ENCODE measurements at regions not wholly inside any gene's neighbourhood (a gene's known extent, or its start where the extent isn't known, plus 50 kb on each side); places are given as distances from the start of the nearest gene placed in this dataset.

GRCh38 chr4:183848805-183849204, 56.3 kb upstream of the STOX2 start:
- H3K4me1 Mint-ChIP-seq, result peaks cover 8% of the 10 kb centered on the region
- peaks cover 32% of the 10 kb centered on the region for H3K27me3 Mint-ChIP-seq (ENCODE audit: low read depth, poor library complexity)
- peaks cover 3% of the 10 kb centered on the region for H3K36me3 Mint-ChIP-seq (ENCODE audit: low read depth)
- no peak for TF ChIP-seq CTCF (IDR thresholded peaks at IDR 0.05)
- H3K9me3 Mint-ChIP-seq, result peaks cover 37% of the 10 kb centered on the region
- no peak overlapping the region for H3K4me3 Mint-ChIP-seq
- peak overlapping the region; percentile 19 for H3K27ac Mint-ChIP-seq
- DNase-seq, result no peak

DNA sequence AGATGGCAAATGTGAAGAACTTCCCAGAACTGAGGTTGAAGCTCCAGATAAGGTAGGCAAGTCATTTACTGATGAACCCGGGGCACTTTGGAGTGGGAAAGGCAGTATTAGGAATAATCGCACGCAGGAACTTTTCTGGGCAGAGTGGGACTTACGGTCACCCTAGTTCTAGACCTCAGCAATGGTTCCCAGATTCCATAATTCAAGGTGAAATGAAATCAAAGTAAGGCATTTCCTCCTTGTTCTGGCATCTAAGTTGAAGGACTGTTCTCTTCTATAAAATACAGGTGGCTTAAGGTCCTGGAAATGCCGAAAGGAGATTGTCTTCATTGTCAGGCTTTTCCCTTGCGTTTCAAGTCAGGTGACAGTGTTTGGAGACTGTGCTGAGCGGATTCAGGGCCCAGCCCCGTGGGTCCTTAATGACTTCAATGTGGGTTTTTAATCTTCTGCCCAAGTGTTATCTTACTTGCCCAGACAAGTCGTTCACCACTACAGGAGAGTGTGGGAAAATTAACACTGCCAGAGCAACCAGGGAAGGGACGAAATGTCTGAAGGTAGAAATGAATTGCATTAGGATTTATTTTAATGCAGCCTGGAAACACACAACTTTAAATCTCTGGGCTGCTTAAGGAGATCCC, 52.1 kb upstream of the STOX2 start:
- Mint-ChIP-seq H3K9me3 (peaks cover 17% of the 10 kb centered on the region), H3K4me1 (peaks cover 24% of the 10 kb centered on the region), H3K36me3 (ENCODE audit: low read depth) (peaks cover 4% of the 10 kb centered on the region), H3K27me3 (ENCODE audit: low read depth, poor library complexity) (peaks cover 40% of the 10 kb centered on the region), H3K27ac (no peak overlapping the region), H3K4me3 (no peak overlapping the region)
- no peak for DNase-seq
- TF ChIP-seq CTCF (IDR thresholded peaks at IDR 0.05), result no peak

GRCh38 chr4:183853548-183853940, 51.6 kb upstream of the STOX2 start:
- Mint-ChIP-seq H3K4me1 (peaks cover 29% of the 10 kb centered on the region), H3K27ac (no peak overlapping the region), H3K9me3 (peaks cover 17% of the 10 kb centered on the region), H3K36me3 (ENCODE audit: low read depth) (peaks cover 4% of the 10 kb centered on the region), H3K27me3 (ENCODE audit: low read depth, poor library complexity) (peaks cover 40% of the 10 kb centered on the region), H3K4me3 (no peak overlapping the region)
- no peak for TF ChIP-seq CTCF (IDR thresholded peaks at IDR 0.05)
- DNase-seq, result no peak

Measured in nephron progenitor cell (in vitro differentiated cells).